Osteoblast (primary cell): ENCODE measurements at regions not wholly inside any gene's neighbourhood (a gene's known extent, or its start where the extent isn't known, plus 50 kb on each side); places are given as distances from the start of the nearest gene placed in this dataset.

Experiments
- DNase-seq: peaks from one replicate; pipeline ENCODE4 v3.0.0; 2011; ENCODE audit warnings: low spot score, mixed read lengths; ENCODE audit not compliant: insufficient read length; ENCODE audit errors: missing footprints
- H2AFZ ChIP-seq: 2 replicates; pipeline ENCODE4 v1.6.0; 2011; ENCODE audit warnings: mild to moderate bottlenecking, low read length
- H3K27ac ChIP-seq: 2 replicates; pipeline ENCODE4 v1.5.1; 2011; ENCODE audit warnings: mild to moderate bottlenecking, low read depth, low read length, moderate library complexity
- H3K27me3 ChIP-seq: 2 replicates; pipeline ENCODE4 v1.6.0; 2012; ENCODE audit warnings: mild to moderate bottlenecking, control low read depth, inconsistent platforms, low read length, moderate library complexity; ENCODE audit not compliant: insufficient read depth
- H3K36me3 ChIP-seq: 2 replicates; pipeline ENCODE4 v1.5.1; 2011; ENCODE audit warnings: mild to moderate bottlenecking, low read length, control low read depth, moderate library complexity; ENCODE audit not compliant: insufficient read depth
- H3K4me1 ChIP-seq: 2 replicates; pipeline ENCODE4 v1.5.1; 2011; ENCODE audit warnings: mild to moderate bottlenecking, low read length, control low read depth, moderate library complexity; ENCODE audit not compliant: insufficient read depth
- H3K4me2 ChIP-seq: 2 replicates; pipeline ENCODE4 v1.6.0; 2011; ENCODE audit warnings: mild to moderate bottlenecking, low read length; ENCODE audit not compliant: insufficient read depth
- H3K4me3 ChIP-seq: fragments of 200-600 bp; sonication (generic); 3 replicates; pipeline ENCODE4 v1.5.1; 2012; ENCODE audit warnings: mild to moderate bottlenecking, low read length, inconsistent platforms; ENCODE audit not compliant: insufficient read depth
- H3K79me2 ChIP-seq: 2 replicates; pipeline ENCODE4 v1.6.0; 2012; ENCODE audit warnings: mild to moderate bottlenecking, low read length, control low read depth, inconsistent platforms; ENCODE audit not compliant: insufficient read depth
- H3K9me3 ChIP-seq: 2 replicates; pipeline ENCODE4 v1.5.1; 2011; ENCODE audit warnings: low read depth, low read length, control low read depth
- H4K20me1 ChIP-seq: 2 replicates; pipeline ENCODE4 v1.6.0; 2012; ENCODE audit warnings: mild to moderate bottlenecking, low read length, control low read depth; ENCODE audit not compliant: insufficient read depth
- TF ChIP-seq, protein P1 (sequence below): IDR thresholded peaks from 2 replicates; pipeline ENCODE4 v1.5.1; 2011; ENCODE audit warnings: mild to moderate bottlenecking, low read depth, low read length, moderate library complexity; ENCODE audit errors: extremely low read depth

DNA sequence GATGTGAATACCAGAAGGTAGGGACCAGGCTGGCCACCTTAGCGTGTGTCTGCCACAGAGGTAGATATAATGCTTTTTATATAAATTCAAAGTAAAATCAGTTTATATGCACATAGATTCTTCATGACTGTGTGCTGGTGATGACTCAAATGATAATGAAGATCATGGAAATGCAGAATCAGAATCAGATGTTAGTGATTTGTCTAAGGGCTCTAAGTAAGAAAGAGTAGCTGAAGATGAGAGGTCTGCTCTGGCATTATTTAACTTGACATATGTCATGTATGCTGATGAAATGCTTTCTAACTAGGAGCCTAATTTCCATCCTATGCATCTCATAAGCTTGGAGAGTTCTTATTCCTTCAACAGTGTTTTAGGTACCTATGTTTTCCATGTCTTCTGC is 50.3 kb upstream of the DPH6 start:
- Histone ChIP-seq H3K9me3 (no peaks in the 10 kb centered on the region), H3K36me3 (no peaks in the 10 kb centered on the region), H3K27me3 (no peaks in the 10 kb centered on the region), H3K4me1 (no peaks in the 10 kb centered on the region), H4K20me1 (no peaks in the 10 kb centered on the region), H3K27ac (no peak overlapping the region), H3K4me3 (no peak overlapping the region), H3K79me2 (no peaks in the 10 kb centered on the region), H3K4me2 (no peak overlapping the region), H2AFZ (no peak overlapping the region)
- no peak for DNase-seq
- TF ChIP-seq, protein P1, sequence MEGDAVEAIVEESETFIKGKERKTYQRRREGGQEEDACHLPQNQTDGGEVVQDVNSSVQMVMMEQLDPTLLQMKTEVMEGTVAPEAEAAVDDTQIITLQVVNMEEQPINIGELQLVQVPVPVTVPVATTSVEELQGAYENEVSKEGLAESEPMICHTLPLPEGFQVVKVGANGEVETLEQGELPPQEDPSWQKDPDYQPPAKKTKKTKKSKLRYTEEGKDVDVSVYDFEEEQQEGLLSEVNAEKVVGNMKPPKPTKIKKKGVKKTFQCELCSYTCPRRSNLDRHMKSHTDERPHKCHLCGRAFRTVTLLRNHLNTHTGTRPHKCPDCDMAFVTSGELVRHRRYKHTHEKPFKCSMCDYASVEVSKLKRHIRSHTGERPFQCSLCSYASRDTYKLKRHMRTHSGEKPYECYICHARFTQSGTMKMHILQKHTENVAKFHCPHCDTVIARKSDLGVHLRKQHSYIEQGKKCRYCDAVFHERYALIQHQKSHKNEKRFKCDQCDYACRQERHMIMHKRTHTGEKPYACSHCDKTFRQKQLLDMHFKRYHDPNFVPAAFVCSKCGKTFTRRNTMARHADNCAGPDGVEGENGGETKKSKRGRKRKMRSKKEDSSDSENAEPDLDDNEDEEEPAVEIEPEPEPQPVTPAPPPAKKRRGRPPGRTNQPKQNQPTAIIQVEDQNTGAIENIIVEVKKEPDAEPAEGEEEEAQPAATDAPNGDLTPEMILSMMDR = no peak

DNA sequence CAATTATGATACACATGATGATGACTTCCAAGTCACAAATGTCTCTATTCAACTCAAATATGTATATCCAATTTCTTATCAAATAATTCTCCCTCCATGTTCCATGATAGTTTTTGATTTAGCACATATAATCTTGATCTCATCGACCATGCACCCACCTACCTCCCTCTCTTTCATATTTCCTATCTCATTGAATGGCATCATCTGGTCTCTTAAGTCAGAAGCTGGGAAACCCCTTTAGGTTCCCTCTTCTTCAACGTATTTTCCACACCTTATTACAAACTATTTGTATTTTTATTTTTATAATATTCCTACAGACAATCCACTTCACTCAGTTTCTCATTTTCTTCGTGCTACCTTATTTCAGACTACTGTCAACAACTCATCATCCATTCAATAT is 56.9 kb upstream of the DPH6 start:
- DNase-seq = no peak
- Histone ChIP-seq H3K27ac (peak overlapping the region; percentile 43), H4K20me1 (no peaks in the 10 kb centered on the region), H3K4me1 (peaks cover 11% of the 10 kb centered on the region), H3K4me2 (no peak overlapping the region), H3K27me3 (no peaks in the 10 kb centered on the region), H3K36me3 (no peaks in the 10 kb centered on the region), H3K79me2 (no peaks in the 10 kb centered on the region), H2AFZ (no peak overlapping the region), H3K9me3 (no peaks in the 10 kb centered on the region), H3K4me3 (no peak overlapping the region)
- TF ChIP-seq, protein P1 = no peak

DNA sequence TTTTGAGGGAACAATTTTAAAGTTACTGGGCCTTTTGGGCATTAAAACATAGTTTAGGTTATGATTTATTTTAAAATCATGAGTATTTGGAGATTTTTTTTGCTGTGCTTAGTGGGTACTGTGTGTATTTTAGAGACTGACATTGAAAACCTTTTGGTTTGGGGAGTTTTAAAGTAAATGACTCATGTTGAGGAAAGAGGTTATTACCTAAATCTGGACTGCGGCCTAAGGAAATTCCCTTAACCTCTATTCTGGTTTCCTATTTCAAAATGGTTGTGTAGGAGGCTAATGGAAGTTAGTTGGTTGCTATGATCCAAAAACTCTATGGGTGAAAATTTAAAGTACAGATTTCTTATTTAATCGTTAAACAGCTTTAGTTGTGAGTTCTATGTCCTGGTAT is 57.3 kb upstream of the DPH6 start:
- H3K9me3 ChIP-seq = no peaks in the 10 kb centered on the region
- H3K27me3 ChIP-seq = no peaks in the 10 kb centered on the region
- TF ChIP-seq, protein P1 = no peak
- H3K4me1 ChIP-seq = peaks cover 11% of the 10 kb centered on the region
- peak overlapping the region; percentile 14 for H2AFZ ChIP-seq
- H4K20me1 ChIP-seq = no peaks in the 10 kb centered on the region
- H3K36me3 ChIP-seq = no peaks in the 10 kb centered on the region
- peak; percentile 32 for DNase-seq
- no peak overlapping the region for H3K4me3 ChIP-seq
- no peaks in the 10 kb centered on the region for H3K79me2 ChIP-seq
- H3K4me2 ChIP-seq = no peak overlapping the region
- H3K27ac ChIP-seq = peak overlapping the region; percentile 69

DNA sequence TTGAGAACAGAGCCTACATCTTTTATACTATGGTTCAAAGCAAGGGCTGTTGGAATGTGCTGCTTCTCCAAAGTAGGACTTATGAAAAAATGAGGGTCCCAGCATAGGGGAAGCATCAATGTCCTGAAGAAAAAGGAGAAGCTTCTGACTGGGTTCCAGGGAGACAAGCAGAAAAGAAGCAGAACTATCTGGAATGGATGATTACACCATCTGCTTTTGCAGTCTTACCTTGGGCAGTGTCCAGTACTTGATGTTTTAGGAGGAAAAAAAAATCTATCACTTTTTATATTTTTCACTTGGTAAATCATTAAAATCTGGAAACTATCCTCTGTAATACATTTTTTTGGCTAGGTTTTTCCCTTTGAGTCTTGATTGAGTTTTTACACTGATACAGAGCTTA is 57.9 kb upstream of the DPH6 start:
- no peaks in the 10 kb centered on the region for H3K9me3 ChIP-seq
- H3K4me3 ChIP-seq = no peak overlapping the region
- peak overlapping the region; percentile 69 for H3K27ac ChIP-seq
- peaks cover 11% of the 10 kb centered on the region for H3K4me1 ChIP-seq
- peak overlapping the region; percentile 14 for H2AFZ ChIP-seq
- H3K79me2 ChIP-seq = no peaks in the 10 kb centered on the region
- H3K4me2 ChIP-seq = no peak overlapping the region
- no peaks in the 10 kb centered on the region for H4K20me1 ChIP-seq
- TF ChIP-seq, protein P1 = no peak
- DNase-seq = no peak
- no peaks in the 10 kb centered on the region for H3K27me3 ChIP-seq
- no peaks in the 10 kb centered on the region for H3K36me3 ChIP-seq
